ENCODE measurements at regions not wholly inside any gene's neighbourhood (a gene's known extent, or its start where the extent isn't known, plus 50 kb on each side); places are given as distances from the start of the nearest gene placed in this dataset.

GRCh38 chr1:14137411-14138134 lies 437.6 kb downstream of the PRDM2 start:
- DNase-seq: no peak
- Histone ChIP-seq H3K36me3 (ENCODE audit: control insufficient read depth, insufficient read depth, low read length) (no peaks in the 10 kb centered on the region), H3K9me3 (ENCODE audit: control insufficient read depth, low read length) (no peaks in the 10 kb centered on the region), H3K4me3 (ENCODE audit: insufficient read depth, low read depth, low read length, poor library complexity, severe bottlenecking) (no peak overlapping the region), H3K27ac (ENCODE audit: insufficient read depth, low read length, poor library complexity, severe bottlenecking) (no peak overlapping the region), H3K27me3 (replicated peaks; ENCODE audit: control insufficient read depth, insufficient read depth, low read length, poor library complexity, severe bottlenecking) (no peaks in the 10 kb centered on the region), H3K4me1 (ENCODE audit: control insufficient read depth, insufficient read depth, low read length, poor library complexity, severe bottlenecking) (no peaks in the 10 kb centered on the region)

GRCh38 chr1:14138135-14138506 lies 438.1 kb downstream of the PRDM2 start:
- no peak overlapping the region for H3K4me3 ChIP-seq (ENCODE audit: insufficient read depth, low read depth, low read length, poor library complexity, severe bottlenecking)
- H3K27ac ChIP-seq (ENCODE audit: insufficient read depth, low read length, poor library complexity, severe bottlenecking): no peak overlapping the region
- no peaks in the 10 kb centered on the region for H3K36me3 ChIP-seq (ENCODE audit: control insufficient read depth, insufficient read depth, low read length)
- DNase-seq: no peak
- no peaks in the 10 kb centered on the region for H3K27me3 ChIP-seq (replicated peaks; ENCODE audit: control insufficient read depth, insufficient read depth, low read length, poor library complexity, severe bottlenecking)
- no peaks in the 10 kb centered on the region for H3K9me3 ChIP-seq (ENCODE audit: control insufficient read depth, low read length)
- H3K4me1 ChIP-seq (ENCODE audit: control insufficient read depth, insufficient read depth, low read length, poor library complexity, severe bottlenecking): no peaks in the 10 kb centered on the region

DNA sequence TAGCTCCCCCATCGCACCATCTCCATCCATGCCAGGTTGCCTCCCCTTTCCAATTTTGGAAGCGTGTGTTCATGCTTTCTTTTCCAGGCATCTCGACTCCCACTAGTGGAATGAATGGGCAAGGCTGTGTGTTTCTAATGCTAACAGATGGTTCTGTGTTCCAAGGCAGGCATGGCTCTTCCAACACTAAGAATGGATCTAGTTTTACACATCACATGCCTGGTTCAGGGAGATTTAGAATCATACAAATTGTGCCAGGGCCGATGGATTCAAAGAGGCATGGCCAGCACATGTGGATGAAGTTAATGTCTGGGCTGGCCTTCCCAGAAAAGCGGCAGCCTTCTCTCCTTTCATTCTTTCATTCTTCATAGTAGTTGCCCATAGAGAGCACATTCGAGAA lies 438.7 kb downstream of the PRDM2 start:
- DNase-seq: no peak
- H3K27me3 ChIP-seq (replicated peaks; ENCODE audit: control insufficient read depth, insufficient read depth, low read length, poor library complexity, severe bottlenecking): no peaks in the 10 kb centered on the region
- H3K4me3 ChIP-seq (ENCODE audit: insufficient read depth, low read depth, low read length, poor library complexity, severe bottlenecking): no peak overlapping the region
- H3K36me3 ChIP-seq (ENCODE audit: control insufficient read depth, insufficient read depth, low read length): no peaks in the 10 kb centered on the region
- H3K27ac ChIP-seq (ENCODE audit: insufficient read depth, low read length, poor library complexity, severe bottlenecking): no peak overlapping the region
- no peaks in the 10 kb centered on the region for H3K4me1 ChIP-seq (ENCODE audit: control insufficient read depth, insufficient read depth, low read length, poor library complexity, severe bottlenecking)
- H3K9me3 ChIP-seq (ENCODE audit: control insufficient read depth, low read length): no peaks in the 10 kb centered on the region

DNA sequence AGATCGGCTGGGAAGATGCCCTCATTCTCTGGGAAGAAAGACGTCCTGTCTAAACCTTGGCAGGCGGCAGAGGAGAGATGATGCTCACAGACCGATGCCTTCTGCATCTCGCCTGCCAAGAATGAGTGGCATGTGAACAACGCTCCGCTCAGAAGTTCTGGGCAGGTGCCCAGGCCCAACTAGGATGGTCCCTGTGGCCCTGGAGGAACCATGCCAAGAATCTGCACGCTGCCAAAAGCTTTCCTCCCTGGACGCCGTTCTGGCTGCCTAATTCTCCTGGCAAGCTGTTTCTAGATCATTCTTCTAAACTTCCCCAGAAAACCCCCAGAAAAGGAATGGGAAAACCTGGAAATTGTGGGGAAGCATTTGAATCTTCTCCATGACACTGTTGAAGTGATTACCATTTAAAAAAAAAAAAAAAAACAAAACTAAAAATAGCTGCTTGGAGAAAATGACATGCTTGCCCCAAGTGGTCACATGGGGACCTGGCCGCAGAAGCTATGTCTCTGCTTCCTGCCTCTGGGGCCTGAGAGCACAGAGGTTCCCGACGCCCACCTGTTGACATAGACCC lies 440.9 kb downstream of the PRDM2 start:
- H3K36me3 ChIP-seq (ENCODE audit: control insufficient read depth, insufficient read depth, low read length): no peaks in the 10 kb centered on the region
- no peak for DNase-seq
- H3K4me3 ChIP-seq (ENCODE audit: insufficient read depth, low read depth, low read length, poor library complexity, severe bottlenecking): no peak overlapping the region
- H3K27me3 ChIP-seq (replicated peaks; ENCODE audit: control insufficient read depth, insufficient read depth, low read length, poor library complexity, severe bottlenecking): no peaks in the 10 kb centered on the region
- H3K9me3 ChIP-seq (ENCODE audit: control insufficient read depth, low read length): no peaks in the 10 kb centered on the region
- no peaks in the 10 kb centered on the region for H3K4me1 ChIP-seq (ENCODE audit: control insufficient read depth, insufficient read depth, low read length, poor library complexity, severe bottlenecking)
- no peak overlapping the region for H3K27ac ChIP-seq (ENCODE audit: insufficient read depth, low read length, poor library complexity, severe bottlenecking)

GRCh38 chr1:14141656-14142055 lies 441.7 kb downstream of the PRDM2 start:
- Histone ChIP-seq H3K36me3 (ENCODE audit: control insufficient read depth, insufficient read depth, low read length) (no peaks in the 10 kb centered on the region), H3K4me3 (ENCODE audit: insufficient read depth, low read depth, low read length, poor library complexity, severe bottlenecking) (no peak overlapping the region), H3K9me3 (ENCODE audit: control insufficient read depth, low read length) (no peaks in the 10 kb centered on the region), H3K27me3 (replicated peaks; ENCODE audit: control insufficient read depth, insufficient read depth, low read length, poor library complexity, severe bottlenecking) (no peaks in the 10 kb centered on the region), H3K4me1 (ENCODE audit: control insufficient read depth, insufficient read depth, low read length, poor library complexity, severe bottlenecking) (no peaks in the 10 kb centered on the region), H3K27ac (ENCODE audit: insufficient read depth, low read length, poor library complexity, severe bottlenecking) (no peak overlapping the region)
- DNase-seq: no peak

DNA sequence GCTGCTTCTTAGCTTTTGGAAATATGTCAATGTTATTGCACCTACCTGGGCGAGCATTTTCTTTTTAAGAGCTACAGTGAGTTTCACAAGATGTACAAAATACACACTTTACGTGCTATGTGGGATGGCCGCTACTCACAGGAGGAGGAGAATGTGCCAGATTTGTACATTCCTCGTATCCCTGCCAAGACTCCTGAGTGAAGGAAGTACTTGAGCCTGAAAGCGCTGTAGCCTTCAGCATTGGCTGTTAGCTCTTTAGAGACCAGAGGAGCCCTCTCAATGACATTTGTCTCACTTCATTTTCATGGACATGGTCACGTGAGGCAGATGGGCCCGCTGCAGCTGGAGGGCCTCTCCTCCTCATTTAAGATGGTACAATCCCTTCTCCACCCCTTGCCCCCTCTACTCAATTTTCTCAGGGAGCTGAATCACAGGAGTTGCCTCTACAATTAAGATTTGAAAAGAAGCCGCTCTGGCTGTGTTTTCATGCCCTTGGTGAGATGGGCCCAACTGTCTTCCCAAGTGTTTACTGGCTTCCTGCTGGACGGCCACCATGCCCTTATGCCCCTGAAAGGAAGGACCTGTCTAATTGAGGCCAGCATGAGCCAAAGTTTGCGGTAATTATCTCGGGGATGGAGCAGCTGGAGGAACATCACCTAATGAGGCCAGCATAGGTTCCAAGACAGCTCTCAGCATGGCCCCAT lies 442.6 kb downstream of the PRDM2 start:
- Histone ChIP-seq H3K27ac (ENCODE audit: insufficient read depth, low read length, poor library complexity, severe bottlenecking) (no peak overlapping the region), H3K4me1 (ENCODE audit: control insufficient read depth, insufficient read depth, low read length, poor library complexity, severe bottlenecking) (no peaks in the 10 kb centered on the region), H3K4me3 (ENCODE audit: insufficient read depth, low read depth, low read length, poor library complexity, severe bottlenecking) (no peak overlapping the region), H3K9me3 (ENCODE audit: control insufficient read depth, low read length) (no peaks in the 10 kb centered on the region), H3K27me3 (replicated peaks; ENCODE audit: control insufficient read depth, insufficient read depth, low read length, poor library complexity, severe bottlenecking) (no peaks in the 10 kb centered on the region), H3K36me3 (ENCODE audit: control insufficient read depth, insufficient read depth, low read length) (no peaks in the 10 kb centered on the region)
- DNase-seq: no peak

- Histone ChIP-seq H3K4me3 (ENCODE audit: insufficient read depth, low read depth, low read length, poor library complexity, severe bottlenecking) (no peak overlapping the region), H3K36me3 (ENCODE audit: control insufficient read depth, insufficient read depth, low read length) (no peaks in the 10 kb centered on the region), H3K27ac (ENCODE audit: insufficient read depth, low read length, poor library complexity, severe bottlenecking) (no peak overlapping the region), H3K27me3 (replicated peaks; ENCODE audit: control insufficient read depth, insufficient read depth, low read length, poor library complexity, severe bottlenecking) (no peaks in the 10 kb centered on the region), H3K4me1 (ENCODE audit: control insufficient read depth, insufficient read depth, low read length, poor library complexity, severe bottlenecking) (no peaks in the 10 kb centered on the region), H3K9me3 (ENCODE audit: control insufficient read depth, low read length) (no peaks in the 10 kb centered on the region)
- DNase-seq: no peak
Observed at GRCh38 chr1:14143777-14144176, 443.8 kb downstream of the PRDM2 start.

DNA sequence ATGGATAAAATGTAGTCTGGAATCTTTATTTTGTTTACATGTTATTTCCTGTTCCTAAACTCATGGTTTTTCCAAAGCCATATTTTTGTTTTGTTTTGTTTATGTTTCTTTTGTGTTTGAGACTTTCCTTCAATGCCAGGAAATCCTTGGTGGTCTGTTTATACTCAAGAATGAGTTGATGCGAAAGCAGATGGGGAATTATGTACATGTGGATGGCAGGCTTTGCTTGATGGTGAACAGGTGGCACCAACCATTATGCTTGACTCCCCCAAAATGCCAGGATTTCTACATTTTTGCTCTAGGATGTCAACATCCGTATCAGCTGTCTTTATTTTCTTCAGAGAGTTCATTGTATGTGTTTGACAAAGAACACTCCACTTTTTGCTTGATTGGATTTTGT lies 448.5 kb downstream of the PRDM2 start:
- H3K27me3 ChIP-seq (replicated peaks; ENCODE audit: control insufficient read depth, insufficient read depth, low read length, poor library complexity, severe bottlenecking): no peaks in the 10 kb centered on the region
- no peaks in the 10 kb centered on the region for H3K4me1 ChIP-seq (ENCODE audit: control insufficient read depth, insufficient read depth, low read length, poor library complexity, severe bottlenecking)
- no peak overlapping the region for H3K27ac ChIP-seq (ENCODE audit: insufficient read depth, low read length, poor library complexity, severe bottlenecking)
- H3K4me3 ChIP-seq (ENCODE audit: insufficient read depth, low read depth, low read length, poor library complexity, severe bottlenecking): no peak overlapping the region
- H3K36me3 ChIP-seq (ENCODE audit: control insufficient read depth, insufficient read depth, low read length): no peaks in the 10 kb centered on the region
- DNase-seq: no peak
- no peaks in the 10 kb centered on the region for H3K9me3 ChIP-seq (ENCODE audit: control insufficient read depth, low read length)

- no peak for DNase-seq
- Histone ChIP-seq H3K9me3 (ENCODE audit: control insufficient read depth, low read length) (no peaks in the 10 kb centered on the region), H3K36me3 (ENCODE audit: control insufficient read depth, insufficient read depth, low read length) (no peaks in the 10 kb centered on the region), H3K27ac (ENCODE audit: insufficient read depth, low read length, poor library complexity, severe bottlenecking) (no peak overlapping the region), H3K4me3 (ENCODE audit: insufficient read depth, low read depth, low read length, poor library complexity, severe bottlenecking) (no peak overlapping the region), H3K27me3 (replicated peaks; ENCODE audit: control insufficient read depth, insufficient read depth, low read length, poor library complexity, severe bottlenecking) (no peaks in the 10 kb centered on the region), H3K4me1 (ENCODE audit: control insufficient read depth, insufficient read depth, low read length, poor library complexity, severe bottlenecking) (no peaks in the 10 kb centered on the region)
Observed at GRCh38 chr1:14149431-14149830, 449.1 kb upstream of the KAZN start.

DNA sequence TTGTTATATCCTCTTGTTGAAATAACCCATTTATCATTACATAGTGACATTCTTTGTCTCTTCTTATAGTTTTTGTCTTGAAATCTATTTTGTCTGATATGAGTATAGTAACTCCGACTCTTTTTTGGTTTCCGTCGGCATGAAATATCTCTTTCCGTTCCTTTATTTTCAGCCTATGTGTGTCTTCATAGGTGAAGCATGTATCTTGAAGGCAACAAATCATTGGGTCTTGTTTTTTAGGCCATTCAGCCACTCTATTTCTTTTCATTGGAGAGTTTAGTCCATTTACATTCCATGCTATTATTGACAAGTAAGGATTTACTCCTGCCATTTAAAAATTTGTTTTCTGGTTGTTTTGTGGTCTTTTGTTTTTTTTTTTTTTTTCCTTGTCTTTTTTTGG lies 441.9 kb upstream of the KAZN start:
- no peak for DNase-seq
- no peaks in the 10 kb centered on the region for H3K4me1 ChIP-seq (ENCODE audit: control insufficient read depth, insufficient read depth, low read length, poor library complexity, severe bottlenecking)

More for the DNA sequence above, 441.9 kb upstream of the KAZN start:
- Histone ChIP-seq H3K27ac (ENCODE audit: insufficient read depth, low read length, poor library complexity, severe bottlenecking) (no peak overlapping the region), H3K27me3 (replicated peaks; ENCODE audit: control insufficient read depth, insufficient read depth, low read length, poor library complexity, severe bottlenecking) (no peaks in the 10 kb centered on the region), H3K4me3 (ENCODE audit: insufficient read depth, low read depth, low read length, poor library complexity, severe bottlenecking) (no peak overlapping the region), H3K9me3 (ENCODE audit: control insufficient read depth, low read length) (no peaks in the 10 kb centered on the region), H3K36me3 (ENCODE audit: control insufficient read depth, insufficient read depth, low read length) (no peaks in the 10 kb centered on the region)
